RWPE1 (cell line): ENCODE measurements at regions not wholly inside any gene's neighbourhood (a gene's known extent, or its start where the extent isn't known, plus 50 kb on each side); places are given as distances from the start of the nearest gene placed in this dataset.

ENCODE experiments used
- CTCF ChIA-PET: fragments of 350-600 bp; sonication (Branson Sonifier 250); formaldehyde crosslinking; extraction: SDS; loops from one replicate; lab custom pipeline; 2021; lab: Yijun Ruan, JAX
- POLR2A ChIA-PET: fragments of 400-600 bp; formaldehyde crosslinking; extraction: SDS; loops from one replicate; lab custom pipeline; 2020; ENCODE audit warnings: antibody characterized with exemption; ENCODE audit not compliant: low non-redundant PET; lab: Yijun Ruan, JAX
- DNase-seq: peaks from one replicate; pipeline ENCODE4 v3.0.0; 2012; ENCODE audit warnings: low spot score
- H3K27ac ChIP-seq: fragments of 450-650 bp; 2 replicates; pipeline ENCODE4 v1.5.1; 2017
- TF ChIP-seq, protein P1 (sequence below): fragments of 450-650 bp; conservative IDR thresholded peaks from 2 replicates; pipeline ENCODE4 v1.5.1; 2017; ENCODE audit warnings: low read depth, mild to moderate bottlenecking

DNA sequence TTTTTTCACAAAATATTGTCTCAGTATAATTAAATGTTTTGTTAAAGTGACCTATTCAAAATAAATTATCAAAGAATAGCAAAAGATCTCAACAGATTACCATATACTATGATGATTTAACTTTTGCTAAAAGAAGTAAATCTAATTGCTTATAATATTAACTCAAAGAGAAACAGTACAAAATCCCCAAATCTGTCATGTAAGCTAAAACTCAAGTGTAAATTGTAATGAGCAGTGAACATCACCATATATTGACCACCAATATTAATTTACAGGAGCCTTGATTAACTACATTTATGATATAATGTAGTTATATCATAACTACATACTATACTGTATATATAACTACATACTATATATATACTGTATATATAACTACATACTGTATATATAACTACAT is 174.4 kb downstream of the SLC39A8 start:
- DNase-seq: no peak
- TF ChIP-seq, protein P1, sequence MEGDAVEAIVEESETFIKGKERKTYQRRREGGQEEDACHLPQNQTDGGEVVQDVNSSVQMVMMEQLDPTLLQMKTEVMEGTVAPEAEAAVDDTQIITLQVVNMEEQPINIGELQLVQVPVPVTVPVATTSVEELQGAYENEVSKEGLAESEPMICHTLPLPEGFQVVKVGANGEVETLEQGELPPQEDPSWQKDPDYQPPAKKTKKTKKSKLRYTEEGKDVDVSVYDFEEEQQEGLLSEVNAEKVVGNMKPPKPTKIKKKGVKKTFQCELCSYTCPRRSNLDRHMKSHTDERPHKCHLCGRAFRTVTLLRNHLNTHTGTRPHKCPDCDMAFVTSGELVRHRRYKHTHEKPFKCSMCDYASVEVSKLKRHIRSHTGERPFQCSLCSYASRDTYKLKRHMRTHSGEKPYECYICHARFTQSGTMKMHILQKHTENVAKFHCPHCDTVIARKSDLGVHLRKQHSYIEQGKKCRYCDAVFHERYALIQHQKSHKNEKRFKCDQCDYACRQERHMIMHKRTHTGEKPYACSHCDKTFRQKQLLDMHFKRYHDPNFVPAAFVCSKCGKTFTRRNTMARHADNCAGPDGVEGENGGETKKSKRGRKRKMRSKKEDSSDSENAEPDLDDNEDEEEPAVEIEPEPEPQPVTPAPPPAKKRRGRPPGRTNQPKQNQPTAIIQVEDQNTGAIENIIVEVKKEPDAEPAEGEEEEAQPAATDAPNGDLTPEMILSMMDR: no peak
- no peak overlapping the region for H3K27ac ChIP-seq
- ChIA-PET CTCF (interaction anchor here (1.1 kb wide), 1 partner anchor 19 kb away, joined by 3 read pairs; no protein-coding TSS in a partner anchor), POLR2A (no interaction called here)

DNA sequence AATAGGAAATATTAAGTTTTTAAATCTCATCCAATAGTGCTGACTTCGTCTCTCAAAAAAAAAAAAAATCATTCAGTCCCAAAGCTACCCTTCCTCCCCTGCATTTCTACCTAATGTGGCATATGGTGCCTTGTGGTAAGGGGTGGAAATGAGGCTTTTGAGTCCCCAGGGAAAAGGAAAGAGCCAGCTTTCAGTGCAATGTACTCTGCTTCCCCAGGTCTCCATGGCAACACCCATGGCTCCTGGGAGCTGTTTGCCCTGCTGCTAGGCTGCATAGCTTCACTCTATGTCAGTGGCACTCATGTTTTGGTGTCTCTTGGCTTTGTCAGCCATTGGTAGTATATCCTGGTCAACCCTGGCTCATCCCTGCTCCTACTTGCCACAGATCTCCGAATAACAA is 175.9 kb downstream of the SLC39A8 start:
- CTCF ChIA-PET: interaction anchor here (0.6 to 0.7 kb wide), 2 partner anchors 40 to 835 kb away, joined by 3 read pairs; no protein-coding TSS in a partner anchor

DNA sequence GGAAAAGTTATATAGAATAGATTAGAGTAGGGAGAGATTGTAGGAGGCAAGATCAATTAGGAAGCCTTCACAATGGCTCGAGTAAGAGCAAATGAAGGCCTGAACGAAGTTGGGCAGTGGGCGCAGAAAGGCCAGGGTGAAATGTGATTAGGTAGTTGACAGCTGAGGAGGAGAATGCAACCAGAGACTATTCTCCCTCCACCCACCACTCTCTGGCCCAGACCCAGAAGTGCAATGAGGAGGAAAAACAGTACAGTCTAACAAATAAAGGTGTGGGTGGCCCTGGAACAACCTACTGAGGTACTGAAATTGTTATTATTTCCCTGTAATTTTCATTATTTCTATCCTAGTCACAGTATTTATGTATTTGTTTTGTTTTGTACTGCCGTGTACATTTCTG is 176.7 kb downstream of the SLC39A8 start:
- no peak for DNase-seq
- CTCF ChIA-PET: interaction anchor here (0.7 kb wide), 1 partner anchor 39 kb away, joined by 3 read pairs; no protein-coding TSS in a partner anchor

More for the DNA sequence above, 175.9 kb downstream of the SLC39A8 start:
- H3K27ac ChIP-seq: no peak overlapping the region
- TF ChIP-seq, protein P1: no peak
- no peak for DNase-seq
- POLR2A ChIA-PET: no interaction called here

DNA sequence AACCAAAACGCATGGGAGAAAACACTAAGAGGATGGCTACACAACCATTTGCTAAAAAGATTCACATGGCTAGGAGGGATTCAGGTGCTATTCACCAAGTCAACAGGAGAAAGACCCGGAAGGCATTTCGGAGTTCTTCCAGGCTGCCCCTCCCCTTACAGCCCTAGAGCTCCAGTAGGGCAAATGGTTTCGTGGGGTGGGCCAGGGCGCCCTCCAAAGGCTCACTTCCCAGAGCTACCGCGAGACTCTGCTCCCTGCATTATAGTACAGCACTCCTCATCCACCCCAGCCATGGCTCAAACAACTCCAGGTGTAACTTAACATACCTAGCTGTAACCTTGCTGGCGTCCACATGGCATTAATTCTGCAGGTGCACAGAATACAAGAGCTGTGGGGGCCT is 179.7 kb downstream of the SLC39A8 start:
- POLR2A ChIA-PET: no interaction called here
- no peak overlapping the region for H3K27ac ChIP-seq
- no peak for DNase-seq
- CTCF ChIA-PET: no interaction called here
- TF ChIP-seq, protein P1: no peak

More for the DNA sequence above, 176.7 kb downstream of the SLC39A8 start:
- H3K27ac ChIP-seq: no peak overlapping the region
- TF ChIP-seq, protein P1: no peak
- POLR2A ChIA-PET: no interaction called here

DNA sequence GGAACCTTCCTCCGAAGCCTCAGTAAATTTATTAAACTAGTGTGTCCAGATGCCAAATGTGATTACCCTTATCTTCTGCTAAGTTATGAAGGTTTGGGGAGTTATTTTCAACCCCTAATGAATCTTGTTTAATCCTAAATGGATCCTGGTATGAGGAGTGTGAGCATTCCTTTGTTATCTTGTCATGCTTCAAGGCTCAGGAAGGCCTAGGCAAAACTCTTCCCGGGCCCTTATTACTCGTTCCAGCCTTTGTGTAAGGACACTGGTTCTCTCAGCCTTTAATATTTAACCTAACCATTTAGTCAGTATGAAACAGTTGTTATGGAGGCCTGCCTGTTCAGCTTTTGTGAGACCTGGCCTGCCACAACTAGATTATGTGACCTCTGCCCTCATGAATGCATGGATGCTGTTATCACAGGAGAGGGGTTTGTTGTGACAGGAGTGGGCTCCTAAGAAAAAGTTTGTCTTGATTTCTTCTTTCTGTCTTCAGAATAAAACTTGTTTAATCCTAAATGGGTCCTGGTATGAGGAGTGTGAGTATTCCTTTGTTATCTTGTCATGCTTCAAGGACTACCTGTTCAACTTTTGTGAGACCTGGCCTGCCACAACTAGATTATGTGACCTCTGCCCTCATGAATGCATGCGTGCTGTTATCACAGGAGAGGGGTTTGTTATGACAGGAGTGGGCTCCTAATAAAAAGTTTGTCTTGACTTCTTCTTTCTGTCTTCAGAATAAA is 181.7 kb downstream of the SLC39A8 start:
- TF ChIP-seq, protein P1: no peak
- ChIA-PET CTCF (no interaction called here), POLR2A (no interaction called here)
- DNase-seq: no peak
- no peak overlapping the region for H3K27ac ChIP-seq

DNA sequence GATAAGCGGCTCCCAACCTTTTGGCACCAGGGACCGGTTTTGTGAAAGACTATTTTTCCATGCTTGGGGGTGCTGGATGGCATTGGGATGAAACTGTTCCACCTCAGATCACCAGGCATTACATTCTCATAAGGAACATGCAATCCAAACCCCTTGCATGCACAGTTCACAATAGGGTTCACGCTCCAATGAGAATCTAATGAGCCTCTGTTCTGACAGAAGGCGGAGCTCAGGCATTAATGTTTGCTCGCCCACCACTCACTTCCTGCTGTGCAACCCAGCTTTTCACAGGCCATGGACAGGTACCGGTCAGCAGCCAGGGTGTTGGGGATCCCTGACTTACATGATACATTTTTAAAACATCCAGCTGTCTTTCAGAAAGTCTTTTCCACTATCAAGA is 187.3 kb downstream of the SLC39A8 start:
- POLR2A ChIA-PET: no interaction called here
- CTCF ChIA-PET: no interaction called here
- no peak overlapping the region for H3K27ac ChIP-seq
- TF ChIP-seq, protein P1: no peak
- no peak for DNase-seq
